ENCODE measurements at regions not wholly inside any gene's neighbourhood (a gene's known extent, or its start where the extent isn't known, plus 50 kb on each side); places are given as distances from the start of the nearest gene placed in this dataset.

DNA sequence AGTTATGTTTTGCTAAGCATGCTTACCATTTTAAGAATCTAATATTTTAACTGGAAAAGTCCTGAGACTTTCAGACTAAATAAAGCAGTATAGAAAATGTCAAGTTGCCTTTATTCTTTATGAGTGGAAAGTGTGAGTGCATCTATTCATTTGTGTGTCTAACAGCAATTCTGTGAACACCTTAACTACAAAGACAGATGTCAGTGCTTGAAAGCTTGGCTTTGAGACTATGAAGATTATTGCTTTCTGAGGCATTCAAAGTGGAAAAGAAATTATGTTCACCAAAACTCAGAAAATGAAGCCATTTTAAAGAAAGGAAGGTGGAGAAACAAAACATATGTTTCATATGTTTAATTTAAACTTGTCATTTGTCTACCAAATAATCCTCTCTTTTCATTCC is 294.5 kb upstream of the SEMA3C start:
- TF ChIP-seq CHD4 (IDR thresholded peaks at IDR 0.05; ENCODE audit: borderline replicate concordance) (no peak), RNF2 (IDR thresholded peaks at IDR 0.05; ENCODE audit: borderline replicate concordance, low read depth) (no peak), POLR2A (IDR thresholded peaks at IDR 0.05; ENCODE audit: low read length) (no peak), EHMT2 (IDR thresholded peaks at IDR 0.05; ENCODE audit: low read depth) (no peak), EP300 (IDR thresholded peaks at IDR 0.05) (no peak), SMC3 (IDR thresholded peaks at IDR 0.05) (no peak), CEBPB (IDR thresholded peaks at IDR 0.05) (no peak), CTCF (IDR thresholded peaks at IDR 0.05) (no peak), NFE2L2 (conservative IDR thresholded peaks at IDR 0.05; ENCODE audit: low read length) (no peak)
